ENCODE measurements at regions not wholly inside any gene's neighbourhood (a gene's known extent, or its start where the extent isn't known, plus 50 kb on each side); places are given as distances from the start of the nearest gene placed in this dataset.

- H3K27me3 ChIP-seq (ENCODE audit: low read length) = no peaks in the 10 kb centered on the region
- H3K4me1 ChIP-seq (ENCODE audit: low read length) = no peaks in the 10 kb centered on the region
- H3K4me2 ChIP-seq (ENCODE audit: low read depth, low read length, poor library complexity, severe bottlenecking) = no peak overlapping the region
- no peak for DNase-seq
- H3K36me3 ChIP-seq (ENCODE audit: insufficient read depth, low read length) = no peaks in the 10 kb centered on the region
- no peak overlapping the region for H3K4me3 ChIP-seq (ENCODE audit: low read length)
- H4K20me1 ChIP-seq (ENCODE audit: insufficient read depth, low read depth, low read length) = no peaks in the 10 kb centered on the region
- H3K9me3 ChIP-seq (ENCODE audit: low read length) = no peaks in the 10 kb centered on the region
- H3K79me2 ChIP-seq (ENCODE audit: low read length) = no peaks in the 10 kb centered on the region
- H2AFZ ChIP-seq (ENCODE audit: low read length) = no peak overlapping the region
- H3K27ac ChIP-seq (ENCODE audit: low read length) = no peak overlapping the region
- H3K9ac ChIP-seq (ENCODE audit: low read length) = no peak overlapping the region
- no peaks in the 10 kb centered on the region for H3K9me2 ChIP-seq (replicated peaks; ENCODE audit: insufficient read depth, low read length)
Observed at GRCh38 chr1:232509570-232509969, 120.4 kb downstream of the SIPA1L2 start.

DNA sequence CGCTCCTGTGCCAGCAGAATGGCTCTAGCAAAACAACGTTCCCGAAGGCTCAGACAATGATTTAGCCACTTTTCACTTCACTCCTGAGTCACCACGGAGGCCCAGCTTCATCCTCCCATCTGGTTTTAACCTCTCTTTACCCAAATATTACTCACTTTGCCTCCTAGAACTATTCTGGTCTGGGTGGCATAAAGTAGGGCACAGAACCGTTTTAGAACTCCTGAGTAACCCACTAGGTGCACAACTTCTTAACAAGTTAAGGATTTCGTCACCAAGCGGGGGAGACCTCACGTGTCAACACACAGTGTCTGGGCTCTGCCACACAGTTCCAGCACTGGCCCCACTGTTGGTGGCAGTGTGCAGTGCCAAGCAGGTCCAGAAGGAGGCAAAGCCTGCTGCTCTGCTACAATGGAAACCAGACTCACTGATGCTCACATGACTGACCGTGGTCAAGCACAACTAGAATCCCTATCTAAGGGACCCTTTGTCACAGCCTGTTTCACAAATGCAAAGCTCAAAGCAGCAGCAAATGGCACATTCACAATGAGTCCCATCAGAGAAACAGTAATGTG is 121.7 kb downstream of the SIPA1L2 start:
- H3K4me2 ChIP-seq (ENCODE audit: low read depth, low read length, poor library complexity, severe bottlenecking) = no peak overlapping the region
- no peak overlapping the region for H2AFZ ChIP-seq (ENCODE audit: low read length)
- H3K4me1 ChIP-seq (ENCODE audit: low read length) = no peaks in the 10 kb centered on the region
- H3K79me2 ChIP-seq (ENCODE audit: low read length) = no peaks in the 10 kb centered on the region
- H3K36me3 ChIP-seq (ENCODE audit: insufficient read depth, low read length) = no peaks in the 10 kb centered on the region
- no peak for DNase-seq
- no peaks in the 10 kb centered on the region for H3K9me2 ChIP-seq (replicated peaks; ENCODE audit: insufficient read depth, low read length)
- no peak overlapping the region for H3K27ac ChIP-seq (ENCODE audit: low read length)
- H3K9ac ChIP-seq (ENCODE audit: low read length) = no peak overlapping the region
- H3K9me3 ChIP-seq (ENCODE audit: low read length) = no peaks in the 10 kb centered on the region
- no peaks in the 10 kb centered on the region for H3K27me3 ChIP-seq (ENCODE audit: low read length)
- H3K4me3 ChIP-seq (ENCODE audit: low read length) = no peak overlapping the region
- no peaks in the 10 kb centered on the region for H4K20me1 ChIP-seq (ENCODE audit: insufficient read depth, low read depth, low read length)

GRCh38 chr1:232507571-232507970 is 122.4 kb downstream of the SIPA1L2 start:
- Histone ChIP-seq H2AFZ (ENCODE audit: low read length) (no peak overlapping the region), H3K4me3 (ENCODE audit: low read length) (no peak overlapping the region), H3K9me3 (ENCODE audit: low read length) (no peaks in the 10 kb centered on the region), H3K79me2 (ENCODE audit: low read length) (no peaks in the 10 kb centered on the region), H3K9ac (ENCODE audit: low read length) (no peak overlapping the region), H3K27ac (ENCODE audit: low read length) (no peak overlapping the region), H3K36me3 (ENCODE audit: insufficient read depth, low read length) (no peaks in the 10 kb centered on the region), H3K27me3 (ENCODE audit: low read length) (no peaks in the 10 kb centered on the region), H3K9me2 (replicated peaks; ENCODE audit: insufficient read depth, low read length) (no peaks in the 10 kb centered on the region), H4K20me1 (ENCODE audit: insufficient read depth, low read depth, low read length) (no peaks in the 10 kb centered on the region), H3K4me2 (ENCODE audit: low read depth, low read length, poor library complexity, severe bottlenecking) (no peak overlapping the region), H3K4me1 (ENCODE audit: low read length) (no peaks in the 10 kb centered on the region)
- no peak for DNase-seq

- no peak for DNase-seq
- no peaks in the 10 kb centered on the region for H4K20me1 ChIP-seq (ENCODE audit: insufficient read depth, low read depth, low read length)
- no peak overlapping the region for H3K4me2 ChIP-seq (ENCODE audit: low read depth, low read length, poor library complexity, severe bottlenecking)
- H3K9me2 ChIP-seq (replicated peaks; ENCODE audit: insufficient read depth, low read length) = no peaks in the 10 kb centered on the region
- H3K9me3 ChIP-seq (ENCODE audit: low read length) = no peaks in the 10 kb centered on the region
- H3K27me3 ChIP-seq (ENCODE audit: low read length) = no peaks in the 10 kb centered on the region
- no peak overlapping the region for H2AFZ ChIP-seq (ENCODE audit: low read length)
- no peak overlapping the region for H3K9ac ChIP-seq (ENCODE audit: low read length)
- no peaks in the 10 kb centered on the region for H3K4me1 ChIP-seq (ENCODE audit: low read length)
- H3K27ac ChIP-seq (ENCODE audit: low read length) = no peak overlapping the region
- H3K4me3 ChIP-seq (ENCODE audit: low read length) = no peak overlapping the region
- H3K79me2 ChIP-seq (ENCODE audit: low read length) = no peaks in the 10 kb centered on the region
- H3K36me3 ChIP-seq (ENCODE audit: insufficient read depth, low read length) = no peaks in the 10 kb centered on the region
Observed at GRCh38 chr1:232505884-232506283, 124.0 kb downstream of the SIPA1L2 start.

DNA sequence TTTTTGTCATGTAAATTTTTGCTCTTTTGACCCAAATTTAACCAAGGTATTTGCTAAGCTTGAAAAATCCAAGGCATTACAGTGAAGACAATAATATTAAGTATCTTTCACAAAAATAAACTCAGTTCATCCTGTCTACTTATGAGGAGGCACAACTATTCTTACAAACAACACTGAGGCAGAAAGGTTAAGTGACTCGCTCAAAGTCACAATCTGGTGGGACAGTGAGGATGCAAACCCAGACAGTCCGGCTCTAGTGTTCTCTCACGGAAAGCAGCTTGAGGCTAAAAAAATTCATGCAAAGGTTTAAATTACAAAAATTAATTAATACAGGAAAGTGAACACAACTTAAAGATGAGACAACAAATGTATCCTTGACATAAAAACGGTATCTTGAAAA is 125.3 kb downstream of the SIPA1L2 start:
- H3K27me3 ChIP-seq (ENCODE audit: low read length) = no peaks in the 10 kb centered on the region
- no peak overlapping the region for H3K9ac ChIP-seq (ENCODE audit: low read length)
- no peaks in the 10 kb centered on the region for H3K36me3 ChIP-seq (ENCODE audit: insufficient read depth, low read length)
- no peak for DNase-seq
- H4K20me1 ChIP-seq (ENCODE audit: insufficient read depth, low read depth, low read length) = no peaks in the 10 kb centered on the region
- no peaks in the 10 kb centered on the region for H3K9me2 ChIP-seq (replicated peaks; ENCODE audit: insufficient read depth, low read length)
- H3K4me2 ChIP-seq (ENCODE audit: low read depth, low read length, poor library complexity, severe bottlenecking) = no peak overlapping the region
- H3K4me1 ChIP-seq (ENCODE audit: low read length) = no peaks in the 10 kb centered on the region
- H2AFZ ChIP-seq (ENCODE audit: low read length) = no peak overlapping the region
- no peaks in the 10 kb centered on the region for H3K79me2 ChIP-seq (ENCODE audit: low read length)
- H3K27ac ChIP-seq (ENCODE audit: low read length) = no peak overlapping the region
- no peak overlapping the region for H3K4me3 ChIP-seq (ENCODE audit: low read length)
- H3K9me3 ChIP-seq (ENCODE audit: low read length) = no peaks in the 10 kb centered on the region

DNA sequence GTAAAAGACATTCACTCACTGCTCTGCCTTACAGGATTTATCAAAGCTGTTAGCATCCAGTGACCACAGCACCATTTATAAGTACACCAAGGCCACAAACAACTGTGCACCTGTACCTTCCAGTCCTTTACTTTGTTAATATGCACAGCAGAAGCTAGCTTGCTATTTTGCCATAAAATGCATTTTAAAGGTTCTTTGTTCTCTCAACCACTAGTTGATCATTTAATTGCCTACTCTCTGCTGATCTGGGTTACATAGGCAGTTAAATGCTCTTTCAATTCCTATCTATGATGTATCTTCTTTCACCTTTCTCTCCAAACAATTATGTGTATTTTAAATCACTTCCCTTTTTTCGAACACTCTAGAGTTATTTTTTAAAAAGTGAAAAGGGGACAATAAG is 126.4 kb downstream of the SIPA1L2 start:
- H4K20me1 ChIP-seq (ENCODE audit: insufficient read depth, low read depth, low read length) = no peaks in the 10 kb centered on the region
- DNase-seq = no peak
- no peak overlapping the region for H3K27ac ChIP-seq (ENCODE audit: low read length)
- no peaks in the 10 kb centered on the region for H3K36me3 ChIP-seq (ENCODE audit: insufficient read depth, low read length)
- no peaks in the 10 kb centered on the region for H3K27me3 ChIP-seq (ENCODE audit: low read length)
- H3K9ac ChIP-seq (ENCODE audit: low read length) = no peak overlapping the region
- no peaks in the 10 kb centered on the region for H3K4me1 ChIP-seq (ENCODE audit: low read length)
- no peaks in the 10 kb centered on the region for H3K79me2 ChIP-seq (ENCODE audit: low read length)
- no peak overlapping the region for H3K4me2 ChIP-seq (ENCODE audit: low read depth, low read length, poor library complexity, severe bottlenecking)
- H3K9me3 ChIP-seq (ENCODE audit: low read length) = no peaks in the 10 kb centered on the region
- H3K9me2 ChIP-seq (replicated peaks; ENCODE audit: insufficient read depth, low read length) = no peaks in the 10 kb centered on the region
- no peak overlapping the region for H3K4me3 ChIP-seq (ENCODE audit: low read length)
- no peak overlapping the region for H2AFZ ChIP-seq (ENCODE audit: low read length)

DNA sequence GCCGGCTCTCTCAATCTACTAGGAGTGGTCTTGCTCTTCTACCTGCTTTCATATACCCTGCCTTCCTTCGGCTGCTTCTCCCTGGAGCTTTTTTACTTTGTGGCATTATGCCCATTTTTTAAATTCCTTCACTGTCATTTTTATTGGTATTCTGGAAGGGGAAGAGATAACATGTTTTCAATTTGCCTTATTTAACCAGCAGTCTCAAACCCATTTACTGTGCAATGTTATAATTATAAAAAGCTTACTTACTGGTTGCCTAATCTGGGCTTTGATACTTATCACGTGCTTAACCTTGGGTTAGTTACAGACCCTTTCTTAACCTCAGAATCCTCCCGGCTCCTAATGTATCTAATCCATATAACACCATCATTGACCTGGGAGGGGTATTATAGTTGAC is 128.1 kb downstream of the SIPA1L2 start:
- Histone ChIP-seq H3K9me3 (ENCODE audit: low read length) (no peaks in the 10 kb centered on the region), H4K20me1 (ENCODE audit: insufficient read depth, low read depth, low read length) (no peaks in the 10 kb centered on the region), H3K79me2 (ENCODE audit: low read length) (no peaks in the 10 kb centered on the region), H3K27ac (ENCODE audit: low read length) (no peak overlapping the region), H3K4me3 (ENCODE audit: low read length) (no peak overlapping the region), H3K36me3 (ENCODE audit: insufficient read depth, low read length) (no peaks in the 10 kb centered on the region), H2AFZ (ENCODE audit: low read length) (no peak overlapping the region), H3K27me3 (ENCODE audit: low read length) (no peaks in the 10 kb centered on the region), H3K4me2 (ENCODE audit: low read depth, low read length, poor library complexity, severe bottlenecking) (no peak overlapping the region), H3K9ac (ENCODE audit: low read length) (no peak overlapping the region), H3K9me2 (replicated peaks; ENCODE audit: insufficient read depth, low read length) (no peaks in the 10 kb centered on the region), H3K4me1 (ENCODE audit: low read length) (no peaks in the 10 kb centered on the region)
- DNase-seq = no peak

GRCh38 chr1:232499188-232499587 is 130.7 kb downstream of the SIPA1L2 start:
- Histone ChIP-seq H3K9me2 (replicated peaks; ENCODE audit: insufficient read depth, low read length) (no peaks in the 10 kb centered on the region), H3K4me1 (ENCODE audit: low read length) (no peaks in the 10 kb centered on the region), H3K79me2 (ENCODE audit: low read length) (no peaks in the 10 kb centered on the region), H3K27ac (ENCODE audit: low read length) (no peak overlapping the region), H2AFZ (ENCODE audit: low read length) (no peak overlapping the region), H3K4me3 (ENCODE audit: low read length) (no peak overlapping the region), H3K27me3 (ENCODE audit: low read length) (no peaks in the 10 kb centered on the region), H3K9me3 (ENCODE audit: low read length) (no peaks in the 10 kb centered on the region), H3K36me3 (ENCODE audit: insufficient read depth, low read length) (no peaks in the 10 kb centered on the region), H3K9ac (ENCODE audit: low read length) (no peak overlapping the region), H4K20me1 (ENCODE audit: insufficient read depth, low read depth, low read length) (no peaks in the 10 kb centered on the region), H3K4me2 (ENCODE audit: low read depth, low read length, poor library complexity, severe bottlenecking) (no peak overlapping the region)
- no peak for DNase-seq

DNA sequence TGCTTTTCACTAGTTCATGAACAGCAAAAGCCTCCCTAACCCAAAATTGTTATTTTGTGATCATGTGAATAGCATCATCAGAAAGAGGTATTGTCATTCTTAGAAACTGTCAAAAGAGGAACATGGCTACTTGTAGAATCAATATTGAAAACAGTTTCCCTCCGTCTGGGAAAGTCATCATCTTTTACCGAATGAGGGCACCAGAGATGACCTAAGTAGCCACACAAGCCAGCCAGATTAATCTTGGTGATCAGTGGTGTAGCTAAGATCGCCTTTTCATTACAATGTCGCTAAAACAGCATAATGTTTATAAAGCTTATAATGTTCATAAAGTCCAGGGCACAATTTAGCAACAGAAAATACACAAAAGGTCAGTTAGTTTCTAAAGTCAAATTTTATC is 136.1 kb downstream of the SIPA1L2 start:
- no peak overlapping the region for H3K4me2 ChIP-seq (ENCODE audit: low read depth, low read length, poor library complexity, severe bottlenecking)
- no peak overlapping the region for H3K9ac ChIP-seq (ENCODE audit: low read length)
- no peak overlapping the region for H3K27ac ChIP-seq (ENCODE audit: low read length)

More for the DNA sequence above, 136.1 kb downstream of the SIPA1L2 start:
- Histone ChIP-seq H3K9me3 (ENCODE audit: low read length) (no peaks in the 10 kb centered on the region), H3K36me3 (ENCODE audit: insufficient read depth, low read length) (no peaks in the 10 kb centered on the region), H3K79me2 (ENCODE audit: low read length) (no peaks in the 10 kb centered on the region), H3K4me3 (ENCODE audit: low read length) (no peak overlapping the region), H3K9me2 (replicated peaks; ENCODE audit: insufficient read depth, low read length) (no peaks in the 10 kb centered on the region), H4K20me1 (ENCODE audit: insufficient read depth, low read depth, low read length) (no peaks in the 10 kb centered on the region), H2AFZ (ENCODE audit: low read length) (no peak overlapping the region), H3K27me3 (ENCODE audit: low read length) (no peaks in the 10 kb centered on the region), H3K4me1 (ENCODE audit: low read length) (no peaks in the 10 kb centered on the region)
- no peak for DNase-seq
